Glomerular visceral epithelial cell (primary cell): ENCODE measurements at regions not wholly inside any gene's neighbourhood (a gene's known extent, or its start where the extent isn't known, plus 50 kb on each side); places are given as distances from the start of the nearest gene placed in this dataset.

Experiments
- DNase-seq: peaks from one replicate; pipeline ENCODE4 v3.0.0-alpha.2; 2016; ENCODE audit errors: extremely low spot score

GRCh38 chr1:113219377-113219776 lies 146.4 kb downstream of the LRIG2 start:
- no peak for DNase-seq

GRCh38 chr1:113219828-113220227 lies 146.8 kb downstream of the LRIG2 start:
- no peak for DNase-seq

- no peak for DNase-seq
Observed at GRCh38 chr1:113223040-113223439, 150.0 kb downstream of the LRIG2 start.

- DNase-seq, result no peak
Observed at GRCh38 chr1:113223546-113223945, 150.5 kb downstream of the LRIG2 start.

GRCh38 chr1:113226148-113226547 lies 153.2 kb downstream of the LRIG2 start:
- no peak for DNase-seq

- DNase-seq, result no peak
Observed at GRCh38 chr1:113231866-113232265, 158.4 kb upstream of the MAGI3 start.

- no peak for DNase-seq
Observed at GRCh38 chr1:113233441-113233840, 156.9 kb upstream of the MAGI3 start.

- DNase-seq, result no peak
Observed at GRCh38 chr1:113241237-113241636, 149.1 kb upstream of the MAGI3 start.

- no peak for DNase-seq
Observed at GRCh38 chr1:113242481-113242880, 147.8 kb upstream of the MAGI3 start.

GRCh38 chr1:113243529-113243928 lies 146.8 kb upstream of the MAGI3 start:
- DNase-seq, result no peak

- DNase-seq, result no peak
Observed at GRCh38 chr1:113244112-113244820, 146.0 kb upstream of the MAGI3 start.

- DNase-seq, result no peak
Observed at GRCh38 chr1:113245252-113245651, 145.1 kb upstream of the MAGI3 start.

GRCh38 chr1:113246929-113247328 lies 143.4 kb upstream of the MAGI3 start:
- DNase-seq, result no peak

- DNase-seq, result no peak
Observed at GRCh38 chr1:113247355-113247754, 143.0 kb upstream of the MAGI3 start.

GRCh38 chr1:113247782-113248181 lies 142.5 kb upstream of the MAGI3 start:
- DNase-seq, result no peak

- DNase-seq, result no peak
Observed at GRCh38 chr1:113248494-113248893, 141.8 kb upstream of the MAGI3 start.

GRCh38 chr1:113250161-113250560 lies 140.2 kb upstream of the MAGI3 start:
- DNase-seq, result no peak

- no peak for DNase-seq
Observed at GRCh38 chr1:113252166-113252565, 138.1 kb upstream of the MAGI3 start.

- no peak for DNase-seq
Observed at GRCh38 chr1:113253187-113253586, 137.1 kb upstream of the MAGI3 start.

GRCh38 chr1:113253590-113253989 lies 136.7 kb upstream of the MAGI3 start:
- DNase-seq, result no peak

GRCh38 chr1:113255038-113255719 lies 135.1 kb upstream of the MAGI3 start:
- DNase-seq, result no peak

GRCh38 chr1:113255720-113256347 lies 134.5 kb upstream of the MAGI3 start:
- no peak for DNase-seq

GRCh38 chr1:113256348-113256729 lies 134.0 kb upstream of the MAGI3 start:
- DNase-seq, result no peak
